SK-N-SH (cell line): ENCODE measurements at regions not wholly inside any gene's neighbourhood (a gene's known extent, or its start where the extent isn't known, plus 50 kb on each side); places are given as distances from the start of the nearest gene placed in this dataset.

Source experiments
- CTCF ChIA-PET: fragments of 300-600, 350-600 bp; formaldehyde crosslinking; extraction: SDS; loops from one replicate; lab custom pipeline; 2021; lab: Yijun Ruan, JAX
- POLR2A ChIA-PET: fragments of 350-600 bp; sonication (Branson Sonifier 250); formaldehyde crosslinking; extraction: SDS; loops from one replicate; lab custom pipeline; 2020; ENCODE audit warnings: antibody characterized with exemption, inconsistent platforms; lab: Yijun Ruan, JAX
- DNase-seq: peaks from one replicate; pipeline ENCODE4 v3.0.0; 2012
- H2AFZ ChIP-seq: fragments of 200-600 bp; sonication (generic); 2 replicates; pipeline ENCODE4 v1.8.1; 2016; ENCODE audit warnings: antibody characterized with exemption, mild to moderate bottlenecking, low read depth
- H3F3A ChIP-seq: fragments of 200-600 bp; sonication (generic); replicated peaks from 2 replicates; pipeline ENCODE3; 2016; ENCODE audit warnings: antibody characterized with exemption, mild to moderate bottlenecking; ENCODE audit not compliant: insufficient read depth
- H3K27ac ChIP-seq, 2 experiments: fragments of 200-500 bp in 1 of 2; fragments of 200-600 bp in 1 of 2; sonication (Bioruptor generic) in 1 of 2; sonication (generic), shearing (Covaris generic) in 1 of 2; 2 replicates each; pipeline versions ENCODE4 v1.5.1 to v1.6.1; 2014 to 2016; ENCODE audit warnings: low read depth in 2 of 2, inconsistent platforms in 1 of 2, low read length in 1 of 2, mild to moderate bottlenecking in 1 of 2, mixed read lengths in 1 of 2
- H3K27me3 ChIP-seq: fragments of 200-600 bp; sonication (generic), shearing (Covaris generic); 2 replicates; pipeline ENCODE4 v1.6.1; 2016; ENCODE audit warnings: mixed run types; ENCODE audit not compliant: insufficient read depth
- H3K36me3 ChIP-seq, 2 experiments: fragments of 200-500 bp in 1 of 2; fragments of 200-600 bp in 1 of 2; sonication (Bioruptor generic) in 1 of 2; sonication (generic) in 1 of 2; replicated peaks in 1 of 2; 2 replicates each; pipeline versions ENCODE3 to v1.5.1; 2014 to 2016; ENCODE audit warnings: low read length in 1 of 2, mild to moderate bottlenecking in 1 of 2; ENCODE audit not compliant: insufficient read depth in 2 of 2, control insufficient read depth in 1 of 2
- H3K4me1 ChIP-seq, 2 experiments: fragments of 200-500 bp in 1 of 2; fragments of 200-600 bp in 1 of 2; sonication (Bioruptor generic) in 1 of 2; sonication (generic), shearing (Covaris generic) in 1 of 2; 2 replicates each; pipeline versions ENCODE4 v1.5.1 to v1.6.1; 2014 to 2016; ENCODE audit warnings: low read depth in 1 of 2, low read length in 1 of 2, mixed run types in 1 of 2; ENCODE audit not compliant: insufficient read depth in 2 of 2, control insufficient read depth in 1 of 2
- H3K4me2 ChIP-seq: fragments of 200-600 bp; sonication (generic), shearing (Covaris generic); 2 replicates; pipeline ENCODE4 v1.6.1; 2017; ENCODE audit warnings: mixed run types
- H3K4me3 ChIP-seq, 2 experiments: fragments of 200-500 bp in 1 of 2; fragments of 200-600 bp in 1 of 2; sonication (Bioruptor generic) in 1 of 2; sonication (generic), shearing (Covaris generic) in 1 of 2; 2 replicates each; pipeline versions ENCODE4 v1.5.1 to v1.8.1; 2014 to 2016; ENCODE audit warnings: low read depth in 2 of 2, inconsistent platforms in 1 of 2, low read length in 1 of 2, mild to moderate bottlenecking in 1 of 2, mixed read lengths in 1 of 2, moderate library complexity in 1 of 2
- H3K79me2 ChIP-seq: fragments of 200-600 bp; sonication (generic); 2 replicates; pipeline ENCODE4 v1.8.1; 2017; ENCODE audit warnings: mild to moderate bottlenecking; ENCODE audit not compliant: insufficient read depth
- H3K9ac ChIP-seq: fragments of 200-600 bp; sonication (generic); 2 replicates; pipeline ENCODE4 v1.6.1; 2017; ENCODE audit warnings: mixed run types
- H3K9me2 ChIP-seq: fragments of 200-600 bp; sonication (generic); 2 replicates; pipeline ENCODE4 v1.6.1; 2017; ENCODE audit warnings: mixed run types
- H3K9me3 ChIP-seq: fragments of 200-600 bp; sonication (generic); 2 replicates; pipeline ENCODE4 v1.6.1; 2017; ENCODE audit warnings: mixed run types, mild to moderate bottlenecking, moderate library complexity
- H4K20me1 ChIP-seq: fragments of 200-600 bp; sonication (generic); 2 replicates; pipeline ENCODE4 v1.6.1; 2017; ENCODE audit warnings: mild to moderate bottlenecking, mixed run types; ENCODE audit not compliant: insufficient read depth
- CHD2 ChIP-seq: fragments of 150-350 bp; IDR thresholded peaks from 2 replicates; pipeline ENCODE4 v1.6.1; 2018; ENCODE audit warnings: low read length; ENCODE audit not compliant: partially characterized antibody
- EP300 ChIP-seq, 2 experiments: IDR thresholded peaks; 2 replicates each; pipeline versions ENCODE4 v1.4.0 to v1.6.1; 2012; ENCODE audit warnings: borderline replicate concordance in 1 of 2, low read depth in 1 of 2, low read length in 1 of 2
- EZH2phosphoT487 ChIP-seq: fragments of 200-600 bp; sonication (generic); IDR thresholded peaks from 2 replicates; pipeline ENCODE4 v1.6.1; 2017; ENCODE audit warnings: low read depth, mixed run types, mild to moderate bottlenecking, antibody characterized with exemption, moderate library complexity, borderline replicate concordance
- FOXJ3 ChIP-seq: sonication (generic); formaldehyde crosslinking; IDR thresholded peaks from 2 replicates; pipeline ENCODE4 v1.5.1; 2020; ENCODE audit warnings: mild to moderate bottlenecking, missing genetic modification reagents
- GABPA ChIP-seq: IDR thresholded peaks from 2 replicates; pipeline ENCODE4 v1.4.0; 2012; ENCODE audit warnings: low read depth, mild to moderate bottlenecking
- MXI1 ChIP-seq: IDR thresholded peaks from 2 replicates; pipeline ENCODE4 v1.6.1; 2012; ENCODE audit warnings: mild to moderate bottlenecking, low read depth, low read length, improper control_type of control experiment
- REST ChIP-seq: IDR thresholded peaks from 2 replicates; pipeline ENCODE4 v1.6.1; 2012; ENCODE audit warnings: mild to moderate bottlenecking, low read depth, low read length, moderate library complexity
- WGBS: methylation state at CpG from one replicate; pipeline ENCODE4 v1.1.6; 2017; ENCODE audit warnings: low lambda C conversion rate; 5-methylcytosine and 5-hydroxymethylcytosine counted together
- TF ChIP-seq, protein P1 (sequence below): IDR thresholded peaks from 2 replicates; pipeline ENCODE4 v1.4.0; 2012; ENCODE audit warnings: low read depth, borderline replicate concordance
- TF ChIP-seq, protein P2 (sequence below): IDR thresholded peaks from 2 replicates; pipeline ENCODE4 v1.4.0; 2012; ENCODE audit warnings: low read depth

DNA sequence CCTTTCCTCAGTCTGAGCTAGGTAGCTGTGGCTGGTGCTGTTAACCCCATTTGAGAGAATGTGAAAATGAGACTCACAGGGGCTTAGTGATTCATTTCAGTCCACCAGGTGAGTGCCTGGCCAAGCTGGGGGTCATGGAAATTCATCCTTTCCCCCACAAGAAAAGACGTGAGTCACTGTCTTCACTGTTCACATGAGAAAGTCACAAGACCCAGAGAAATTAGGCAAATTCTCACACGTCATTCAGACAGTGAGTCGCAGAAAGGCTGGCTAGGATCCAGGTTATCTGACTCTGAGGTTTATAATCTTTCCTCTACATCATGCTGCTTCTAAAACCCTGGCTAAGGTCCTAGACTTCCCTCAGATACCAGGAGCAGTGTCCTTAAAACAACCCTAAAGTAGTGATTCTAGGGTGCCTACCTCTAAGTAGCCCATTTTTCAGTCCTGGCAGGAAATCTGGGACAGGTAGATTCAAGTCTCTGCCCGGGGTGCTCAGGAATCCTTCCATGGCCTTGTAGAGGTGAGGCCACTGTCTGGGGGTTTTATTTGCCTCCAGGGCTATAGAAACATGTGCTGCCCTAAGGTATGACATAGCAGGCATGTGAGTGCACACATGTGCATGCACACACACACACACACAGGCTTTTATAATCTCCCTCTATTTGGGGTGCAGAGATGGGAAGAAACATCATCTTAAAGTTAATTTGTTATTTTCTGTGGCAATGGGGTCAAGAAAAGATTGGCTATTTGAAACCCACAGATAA is 427.9 kb upstream of the CELF2 start:
- no peaks in the 10 kb centered on the region; a peak in 1 of 4 replicates for H3K4me1 ChIP-seq
- H4K20me1 ChIP-seq: no peaks in the 10 kb centered on the region
- H3K9ac ChIP-seq: no peak overlapping the region
- 10% methylated on average over 4 of the region's 4 CpGs for WGBS
- no peaks in the 10 kb centered on the region for H3K79me2 ChIP-seq
- H3K4me3 ChIP-seq: no peak overlapping the region
- no peak overlapping the region for H3K27ac ChIP-seq
- H3K9me3 ChIP-seq: no peaks in the 10 kb centered on the region
- H3K36me3 ChIP-seq: no peaks in the 10 kb centered on the region
- no peak overlapping the region for H3K4me2 ChIP-seq
- POLR2A ChIA-PET: no interaction called here
- no peak for TF ChIP-seq EZH2phosphoT487
- TF ChIP-seq MXI1: no peak
- TF ChIP-seq, protein P1, sequence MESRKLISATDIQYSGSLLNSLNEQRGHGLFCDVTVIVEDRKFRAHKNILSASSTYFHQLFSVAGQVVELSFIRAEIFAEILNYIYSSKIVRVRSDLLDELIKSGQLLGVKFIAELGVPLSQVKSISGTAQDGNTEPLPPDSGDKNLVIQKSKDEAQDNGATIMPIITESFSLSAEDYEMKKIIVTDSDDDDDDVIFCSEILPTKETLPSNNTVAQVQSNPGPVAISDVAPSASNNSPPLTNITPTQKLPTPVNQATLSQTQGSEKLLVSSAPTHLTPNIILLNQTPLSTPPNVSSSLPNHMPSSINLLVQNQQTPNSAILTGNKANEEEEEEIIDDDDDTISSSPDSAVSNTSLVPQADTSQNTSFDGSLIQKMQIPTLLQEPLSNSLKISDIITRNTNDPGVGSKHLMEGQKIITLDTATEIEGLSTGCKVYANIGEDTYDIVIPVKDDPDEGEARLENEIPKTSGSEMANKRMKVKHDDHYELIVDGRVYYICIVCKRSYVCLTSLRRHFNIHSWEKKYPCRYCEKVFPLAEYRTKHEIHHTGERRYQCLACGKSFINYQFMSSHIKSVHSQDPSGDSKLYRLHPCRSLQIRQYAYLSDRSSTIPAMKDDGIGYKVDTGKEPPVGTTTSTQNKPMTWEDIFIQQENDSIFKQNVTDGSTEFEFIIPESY: no peak
- TF ChIP-seq, protein P2, sequence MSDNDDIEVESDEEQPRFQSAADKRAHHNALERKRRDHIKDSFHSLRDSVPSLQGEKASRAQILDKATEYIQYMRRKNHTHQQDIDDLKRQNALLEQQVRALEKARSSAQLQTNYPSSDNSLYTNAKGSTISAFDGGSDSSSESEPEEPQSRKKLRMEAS: no peak
- TF ChIP-seq CHD2: no peak
- no peak for TF ChIP-seq REST
- no peak for TF ChIP-seq FOXJ3 (CRISPR knock-in tag)
- no peak for TF ChIP-seq GABPA
- TF ChIP-seq EP300 (IDR thresholded peaks at IDR 0.05; ENCODE audit: borderline replicate concordance in 1 of 2, low read depth in 1 of 2, low read length in 1 of 2): no peak
- no peaks in the 10 kb centered on the region for H3F3A ChIP-seq
- no peaks in the 10 kb centered on the region for H3K9me2 ChIP-seq
- no peak for DNase-seq
- no peak overlapping the region for H2AFZ ChIP-seq
- CTCF ChIA-PET: no interaction called here
- H3K27me3 ChIP-seq: no peaks in the 10 kb centered on the region
